SK-N-SH (cell line): ENCODE measurements at regions not wholly inside any gene's neighbourhood (a gene's known extent, or its start where the extent isn't known, plus 50 kb on each side); places are given as distances from the start of the nearest gene placed in this dataset.
A peak's percentile ranks its signal among the peaks of the same experiment; 100 is the strongest.

Experiments used
- CTCF ChIA-PET: fragments of 300-600, 350-600 bp; formaldehyde crosslinking; extraction: SDS; loops from one replicate; lab custom pipeline; 2021; lab: Yijun Ruan, JAX
- POLR2A ChIA-PET: fragments of 350-600 bp; sonication (Branson Sonifier 250); formaldehyde crosslinking; extraction: SDS; loops from one replicate; lab custom pipeline; 2020; ENCODE audit warnings: antibody characterized with exemption, inconsistent platforms; lab: Yijun Ruan, JAX
- DNase-seq: peaks from one replicate; pipeline ENCODE4 v3.0.0; 2012
- H2AFZ ChIP-seq: fragments of 200-600 bp; sonication (generic); 2 replicates; pipeline ENCODE4 v1.8.1; 2016; ENCODE audit warnings: antibody characterized with exemption, mild to moderate bottlenecking, low read depth
- H3F3A ChIP-seq: fragments of 200-600 bp; sonication (generic); replicated peaks from 2 replicates; pipeline ENCODE3; 2016; ENCODE audit warnings: antibody characterized with exemption, mild to moderate bottlenecking; ENCODE audit not compliant: insufficient read depth
- H3K27ac ChIP-seq, 2 experiments: fragments of 200-500 bp in 1 of 2; fragments of 200-600 bp in 1 of 2; sonication (Bioruptor generic) in 1 of 2; sonication (generic), shearing (Covaris generic) in 1 of 2; 2 replicates each; pipeline versions ENCODE4 v1.5.1 to v1.6.1; 2014 to 2016; ENCODE audit warnings: low read depth in 2 of 2, inconsistent platforms in 1 of 2, low read length in 1 of 2, mild to moderate bottlenecking in 1 of 2, mixed read lengths in 1 of 2
- H3K27me3 ChIP-seq: fragments of 200-600 bp; sonication (generic), shearing (Covaris generic); 2 replicates; pipeline ENCODE4 v1.6.1; 2016; ENCODE audit warnings: mixed run types; ENCODE audit not compliant: insufficient read depth
- H3K36me3 ChIP-seq, 2 experiments: fragments of 200-500 bp in 1 of 2; fragments of 200-600 bp in 1 of 2; sonication (Bioruptor generic) in 1 of 2; sonication (generic) in 1 of 2; replicated peaks in 1 of 2; 2 replicates each; pipeline versions ENCODE3 to v1.5.1; 2014 to 2016; ENCODE audit warnings: low read length in 1 of 2, mild to moderate bottlenecking in 1 of 2; ENCODE audit not compliant: insufficient read depth in 2 of 2, control insufficient read depth in 1 of 2
- H3K4me1 ChIP-seq, 2 experiments: fragments of 200-500 bp in 1 of 2; fragments of 200-600 bp in 1 of 2; sonication (Bioruptor generic) in 1 of 2; sonication (generic), shearing (Covaris generic) in 1 of 2; 2 replicates each; pipeline versions ENCODE4 v1.5.1 to v1.6.1; 2014 to 2016; ENCODE audit warnings: low read depth in 1 of 2, low read length in 1 of 2, mixed run types in 1 of 2; ENCODE audit not compliant: insufficient read depth in 2 of 2, control insufficient read depth in 1 of 2
- H3K4me2 ChIP-seq: fragments of 200-600 bp; sonication (generic), shearing (Covaris generic); 2 replicates; pipeline ENCODE4 v1.6.1; 2017; ENCODE audit warnings: mixed run types
- H3K4me3 ChIP-seq, 2 experiments: fragments of 200-500 bp in 1 of 2; fragments of 200-600 bp in 1 of 2; sonication (Bioruptor generic) in 1 of 2; sonication (generic), shearing (Covaris generic) in 1 of 2; 2 replicates each; pipeline versions ENCODE4 v1.5.1 to v1.8.1; 2014 to 2016; ENCODE audit warnings: low read depth in 2 of 2, inconsistent platforms in 1 of 2, low read length in 1 of 2, mild to moderate bottlenecking in 1 of 2, mixed read lengths in 1 of 2, moderate library complexity in 1 of 2
- H3K79me2 ChIP-seq: fragments of 200-600 bp; sonication (generic); 2 replicates; pipeline ENCODE4 v1.8.1; 2017; ENCODE audit warnings: mild to moderate bottlenecking; ENCODE audit not compliant: insufficient read depth
- H3K9ac ChIP-seq: fragments of 200-600 bp; sonication (generic); 2 replicates; pipeline ENCODE4 v1.6.1; 2017; ENCODE audit warnings: mixed run types
- H3K9me2 ChIP-seq: fragments of 200-600 bp; sonication (generic); 2 replicates; pipeline ENCODE4 v1.6.1; 2017; ENCODE audit warnings: mixed run types
- H3K9me3 ChIP-seq: fragments of 200-600 bp; sonication (generic); 2 replicates; pipeline ENCODE4 v1.6.1; 2017; ENCODE audit warnings: mixed run types, mild to moderate bottlenecking, moderate library complexity
- H4K20me1 ChIP-seq: fragments of 200-600 bp; sonication (generic); 2 replicates; pipeline ENCODE4 v1.6.1; 2017; ENCODE audit warnings: mild to moderate bottlenecking, mixed run types; ENCODE audit not compliant: insufficient read depth
- CHD2 ChIP-seq: fragments of 150-350 bp; IDR thresholded peaks from 2 replicates; pipeline ENCODE4 v1.6.1; 2018; ENCODE audit warnings: low read length; ENCODE audit not compliant: partially characterized antibody
- ELF1 ChIP-seq: IDR thresholded peaks from 2 replicates; pipeline ENCODE4 v1.4.0; 2012
- EP300 ChIP-seq, 2 experiments: IDR thresholded peaks; 2 replicates each; pipeline versions ENCODE4 v1.4.0 to v1.6.1; 2012; ENCODE audit warnings: borderline replicate concordance in 1 of 2, low read depth in 1 of 2, low read length in 1 of 2
- EZH2phosphoT487 ChIP-seq: fragments of 200-600 bp; sonication (generic); IDR thresholded peaks from 2 replicates; pipeline ENCODE4 v1.6.1; 2017; ENCODE audit warnings: low read depth, mixed run types, mild to moderate bottlenecking, antibody characterized with exemption, moderate library complexity, borderline replicate concordance
- FOSL2 ChIP-seq: IDR thresholded peaks from 2 replicates; pipeline ENCODE4 v1.4.0; 2012; ENCODE audit warnings: low read depth, mild to moderate bottlenecking, moderate library complexity, borderline replicate concordance
- GATA2 ChIP-seq: sonication (generic); formaldehyde crosslinking; IDR thresholded peaks from 2 replicates; pipeline ENCODE4 v1.5.0; 2020; ENCODE audit warnings: mild to moderate bottlenecking, missing genetic modification reagents
- MEF2A ChIP-seq: IDR thresholded peaks from 2 replicates; pipeline ENCODE4 v1.4.0; 2012; ENCODE audit warnings: low read depth, borderline replicate concordance
- MXI1 ChIP-seq: IDR thresholded peaks from 2 replicates; pipeline ENCODE4 v1.6.1; 2012; ENCODE audit warnings: mild to moderate bottlenecking, low read depth, low read length, improper control_type of control experiment
- NFIC ChIP-seq: IDR thresholded peaks from 2 replicates; pipeline ENCODE4 v1.4.0; 2012; ENCODE audit warnings: borderline replicate concordance
- NRF1 ChIP-seq: IDR thresholded peaks from 2 replicates; pipeline ENCODE4 v1.6.1; 2012; ENCODE audit warnings: low read depth, mild to moderate bottlenecking, low read length
- POLR2AphosphoS5 ChIP-seq: IDR thresholded peaks from 2 replicates; pipeline ENCODE4 v1.6.1; 2012; ENCODE audit warnings: low read depth, low read length
- RCOR1 ChIP-seq: fragments of 150-350 bp; IDR thresholded peaks from 2 replicates; pipeline ENCODE4 v1.6.1; 2017; ENCODE audit warnings: antibody characterized with exemption, low read length
- RXRA ChIP-seq: IDR thresholded peaks from 2 replicates; pipeline ENCODE4 v1.4.0; 2012; ENCODE audit warnings: low read depth, mild to moderate bottlenecking, borderline replicate concordance
- TCF12 ChIP-seq: IDR thresholded peaks from 2 replicates; pipeline ENCODE4 v1.4.0; 2012
- TEAD4 ChIP-seq: IDR thresholded peaks from 2 replicates; pipeline ENCODE4 v1.4.0; 2012; ENCODE audit warnings: mild to moderate bottlenecking, borderline replicate concordance; ENCODE audit not compliant: insufficient read depth
- YY1 ChIP-seq: IDR thresholded peaks from 2 replicates; pipeline ENCODE4 v1.4.0; 2012; ENCODE audit warnings: low read depth, mild to moderate bottlenecking
- WGBS: methylation state at CpG from one replicate; pipeline ENCODE4 v1.1.6; 2017; ENCODE audit warnings: low lambda C conversion rate; 5-methylcytosine and 5-hydroxymethylcytosine counted together
- TF ChIP-seq, protein P1 (sequence below): fragments of 150-350 bp; IDR thresholded peaks from 2 replicates; pipeline ENCODE4 v1.6.1; 2017; ENCODE audit warnings: antibody characterized with exemption, low read length, low read depth, borderline replicate concordance
- TF ChIP-seq, protein P2 (sequence below): IDR thresholded peaks from 2 replicates; pipeline ENCODE4; 2012
- TF ChIP-seq, protein P3 (sequence below): fragments of 200-600 bp; sonication (generic); IDR thresholded peaks from 2 replicates; pipeline ENCODE4 v1.6.1; 2017; ENCODE audit warnings: antibody characterized with exemption, mild to moderate bottlenecking, moderate library complexity
- TF ChIP-seq, protein P4 (sequence below): IDR thresholded peaks from 2 replicates; pipeline ENCODE4 v1.4.0; 2012; ENCODE audit warnings: low read depth, borderline replicate concordance
- TF ChIP-seq, protein P5 (sequence below): IDR thresholded peaks from 2 replicates; pipeline ENCODE4 v1.6.1; 2012; ENCODE audit warnings: mild to moderate bottlenecking, low read depth, low read length, moderate library complexity
- TF ChIP-seq, protein P6 (sequence below): IDR thresholded peaks from 2 replicates; pipeline ENCODE4 v1.4.0; 2012; ENCODE audit warnings: low read depth, borderline replicate concordance
- TF ChIP-seq, protein P7 (sequence below): fragments of 150-350 bp; IDR thresholded peaks from 2 replicates; pipeline ENCODE4 v1.6.1; 2016; ENCODE audit warnings: mild to moderate bottlenecking, low read depth, low read length

DNA sequence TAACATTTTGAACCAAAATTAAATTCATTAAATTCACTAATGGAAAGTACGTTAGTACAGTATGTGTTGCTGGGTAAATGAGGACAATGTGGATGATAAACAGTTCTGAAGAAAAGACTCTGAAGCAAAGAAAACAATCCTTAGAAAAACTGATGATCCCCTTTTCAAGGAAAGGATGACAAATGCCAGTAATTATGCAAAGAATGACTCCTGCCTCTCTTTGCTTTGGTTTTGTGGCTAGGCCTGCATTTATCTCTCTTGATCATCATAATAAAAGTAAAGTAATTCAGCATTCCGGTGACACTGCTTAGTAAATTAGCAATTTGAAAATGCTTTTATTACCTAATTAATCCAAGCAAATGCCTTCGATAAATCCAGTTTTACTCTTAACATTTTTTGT, 652.2 kb upstream of the DIPK2B start:
- no peak for DNase-seq
- CTCF ChIA-PET, result no interaction called here
- H3K27me3 ChIP-seq, result peaks cover 32% of the 10 kb centered on the region; the same call in 1 of the 2 replicates
- H3K4me2 ChIP-seq, result peak overlapping the region; percentile 63
- H3K4me1 ChIP-seq, result peaks cover 0 to 15% of the 10 kb centered on the region in 2 experiments; a peak in 1 of 4 replicates
- WGBS, result 23% methylated on average over 3 of the region's 3 CpGs
- peaks cover 35% of the 10 kb centered on the region for H3K79me2 ChIP-seq
- no peak overlapping the region for H2AFZ ChIP-seq
- no peaks in the 10 kb centered on the region for H4K20me1 ChIP-seq
- POLR2A ChIA-PET, result no interaction called here
- peak overlapping the region in 1 of 2 experiments; percentile 56; a peak in 3 of 4 replicates for H3K27ac ChIP-seq
- H3F3A ChIP-seq, result peaks cover 8% of the 10 kb centered on the region
- no peaks in the 10 kb centered on the region for H3K9me2 ChIP-seq
- peak overlapping the region; percentile 82; the same call in 1 of the 2 replicates for H3K9ac ChIP-seq
- no peak overlapping the region for H3K4me3 ChIP-seq
- H3K9me3 ChIP-seq, result no peaks in the 10 kb centered on the region
- peaks cover 0 to 4% of the 10 kb centered on the region in 2 experiments for H3K36me3 ChIP-seq
- TF ChIP-seq, protein P1, sequence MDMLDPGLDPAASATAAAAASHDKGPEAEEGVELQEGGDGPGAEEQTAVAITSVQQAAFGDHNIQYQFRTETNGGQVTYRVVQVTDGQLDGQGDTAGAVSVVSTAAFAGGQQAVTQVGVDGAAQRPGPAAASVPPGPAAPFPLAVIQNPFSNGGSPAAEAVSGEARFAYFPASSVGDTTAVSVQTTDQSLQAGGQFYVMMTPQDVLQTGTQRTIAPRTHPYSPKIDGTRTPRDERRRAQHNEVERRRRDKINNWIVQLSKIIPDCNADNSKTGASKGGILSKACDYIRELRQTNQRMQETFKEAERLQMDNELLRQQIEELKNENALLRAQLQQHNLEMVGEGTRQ, result no peak
- no peak for TF ChIP-seq POLR2AphosphoS5
- peak; percentile 29; the same call in 1 of the 2 replicates for TF ChIP-seq FOSL2
- no peak for TF ChIP-seq ELF1
- no peak for TF ChIP-seq NRF1
- TF ChIP-seq, protein P2, sequence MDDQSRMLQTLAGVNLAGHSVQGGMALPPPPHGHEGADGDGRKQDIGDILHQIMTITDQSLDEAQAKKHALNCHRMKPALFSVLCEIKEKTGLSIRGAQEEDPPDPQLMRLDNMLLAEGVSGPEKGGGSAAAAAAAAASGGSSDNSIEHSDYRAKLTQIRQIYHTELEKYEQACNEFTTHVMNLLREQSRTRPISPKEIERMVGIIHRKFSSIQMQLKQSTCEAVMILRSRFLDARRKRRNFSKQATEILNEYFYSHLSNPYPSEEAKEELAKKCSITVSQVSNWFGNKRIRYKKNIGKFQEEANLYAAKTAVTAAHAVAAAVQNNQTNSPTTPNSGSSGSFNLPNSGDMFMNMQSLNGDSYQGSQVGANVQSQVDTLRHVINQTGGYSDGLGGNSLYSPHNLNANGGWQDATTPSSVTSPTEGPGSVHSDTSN, result peak; percentile 55
- no peak for TF ChIP-seq RXRA
- TF ChIP-seq TCF12, result peak; percentile 47
- TF ChIP-seq MEF2A, result no peak
- no peak for TF ChIP-seq TEAD4
- TF ChIP-seq, protein P3, sequence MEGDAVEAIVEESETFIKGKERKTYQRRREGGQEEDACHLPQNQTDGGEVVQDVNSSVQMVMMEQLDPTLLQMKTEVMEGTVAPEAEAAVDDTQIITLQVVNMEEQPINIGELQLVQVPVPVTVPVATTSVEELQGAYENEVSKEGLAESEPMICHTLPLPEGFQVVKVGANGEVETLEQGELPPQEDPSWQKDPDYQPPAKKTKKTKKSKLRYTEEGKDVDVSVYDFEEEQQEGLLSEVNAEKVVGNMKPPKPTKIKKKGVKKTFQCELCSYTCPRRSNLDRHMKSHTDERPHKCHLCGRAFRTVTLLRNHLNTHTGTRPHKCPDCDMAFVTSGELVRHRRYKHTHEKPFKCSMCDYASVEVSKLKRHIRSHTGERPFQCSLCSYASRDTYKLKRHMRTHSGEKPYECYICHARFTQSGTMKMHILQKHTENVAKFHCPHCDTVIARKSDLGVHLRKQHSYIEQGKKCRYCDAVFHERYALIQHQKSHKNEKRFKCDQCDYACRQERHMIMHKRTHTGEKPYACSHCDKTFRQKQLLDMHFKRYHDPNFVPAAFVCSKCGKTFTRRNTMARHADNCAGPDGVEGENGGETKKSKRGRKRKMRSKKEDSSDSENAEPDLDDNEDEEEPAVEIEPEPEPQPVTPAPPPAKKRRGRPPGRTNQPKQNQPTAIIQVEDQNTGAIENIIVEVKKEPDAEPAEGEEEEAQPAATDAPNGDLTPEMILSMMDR, result no peak
- TF ChIP-seq, protein P4, sequence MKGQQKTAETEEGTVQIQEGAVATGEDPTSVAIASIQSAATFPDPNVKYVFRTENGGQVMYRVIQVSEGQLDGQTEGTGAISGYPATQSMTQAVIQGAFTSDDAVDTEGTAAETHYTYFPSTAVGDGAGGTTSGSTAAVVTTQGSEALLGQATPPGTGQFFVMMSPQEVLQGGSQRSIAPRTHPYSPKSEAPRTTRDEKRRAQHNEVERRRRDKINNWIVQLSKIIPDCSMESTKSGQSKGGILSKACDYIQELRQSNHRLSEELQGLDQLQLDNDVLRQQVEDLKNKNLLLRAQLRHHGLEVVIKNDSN, result no peak
- TF ChIP-seq, protein P5, sequence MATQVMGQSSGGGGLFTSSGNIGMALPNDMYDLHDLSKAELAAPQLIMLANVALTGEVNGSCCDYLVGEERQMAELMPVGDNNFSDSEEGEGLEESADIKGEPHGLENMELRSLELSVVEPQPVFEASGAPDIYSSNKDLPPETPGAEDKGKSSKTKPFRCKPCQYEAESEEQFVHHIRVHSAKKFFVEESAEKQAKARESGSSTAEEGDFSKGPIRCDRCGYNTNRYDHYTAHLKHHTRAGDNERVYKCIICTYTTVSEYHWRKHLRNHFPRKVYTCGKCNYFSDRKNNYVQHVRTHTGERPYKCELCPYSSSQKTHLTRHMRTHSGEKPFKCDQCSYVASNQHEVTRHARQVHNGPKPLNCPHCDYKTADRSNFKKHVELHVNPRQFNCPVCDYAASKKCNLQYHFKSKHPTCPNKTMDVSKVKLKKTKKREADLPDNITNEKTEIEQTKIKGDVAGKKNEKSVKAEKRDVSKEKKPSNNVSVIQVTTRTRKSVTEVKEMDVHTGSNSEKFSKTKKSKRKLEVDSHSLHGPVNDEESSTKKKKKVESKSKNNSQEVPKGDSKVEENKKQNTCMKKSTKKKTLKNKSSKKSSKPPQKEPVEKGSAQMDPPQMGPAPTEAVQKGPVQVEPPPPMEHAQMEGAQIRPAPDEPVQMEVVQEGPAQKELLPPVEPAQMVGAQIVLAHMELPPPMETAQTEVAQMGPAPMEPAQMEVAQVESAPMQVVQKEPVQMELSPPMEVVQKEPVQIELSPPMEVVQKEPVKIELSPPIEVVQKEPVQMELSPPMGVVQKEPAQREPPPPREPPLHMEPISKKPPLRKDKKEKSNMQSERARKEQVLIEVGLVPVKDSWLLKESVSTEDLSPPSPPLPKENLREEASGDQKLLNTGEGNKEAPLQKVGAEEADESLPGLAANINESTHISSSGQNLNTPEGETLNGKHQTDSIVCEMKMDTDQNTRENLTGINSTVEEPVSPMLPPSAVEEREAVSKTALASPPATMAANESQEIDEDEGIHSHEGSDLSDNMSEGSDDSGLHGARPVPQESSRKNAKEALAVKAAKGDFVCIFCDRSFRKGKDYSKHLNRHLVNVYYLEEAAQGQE, result no peak
- TF ChIP-seq NFIC, result no peak
- no peak for TF ChIP-seq GATA2 (CRISPR knock-in tag)
- TF ChIP-seq, protein P6, sequence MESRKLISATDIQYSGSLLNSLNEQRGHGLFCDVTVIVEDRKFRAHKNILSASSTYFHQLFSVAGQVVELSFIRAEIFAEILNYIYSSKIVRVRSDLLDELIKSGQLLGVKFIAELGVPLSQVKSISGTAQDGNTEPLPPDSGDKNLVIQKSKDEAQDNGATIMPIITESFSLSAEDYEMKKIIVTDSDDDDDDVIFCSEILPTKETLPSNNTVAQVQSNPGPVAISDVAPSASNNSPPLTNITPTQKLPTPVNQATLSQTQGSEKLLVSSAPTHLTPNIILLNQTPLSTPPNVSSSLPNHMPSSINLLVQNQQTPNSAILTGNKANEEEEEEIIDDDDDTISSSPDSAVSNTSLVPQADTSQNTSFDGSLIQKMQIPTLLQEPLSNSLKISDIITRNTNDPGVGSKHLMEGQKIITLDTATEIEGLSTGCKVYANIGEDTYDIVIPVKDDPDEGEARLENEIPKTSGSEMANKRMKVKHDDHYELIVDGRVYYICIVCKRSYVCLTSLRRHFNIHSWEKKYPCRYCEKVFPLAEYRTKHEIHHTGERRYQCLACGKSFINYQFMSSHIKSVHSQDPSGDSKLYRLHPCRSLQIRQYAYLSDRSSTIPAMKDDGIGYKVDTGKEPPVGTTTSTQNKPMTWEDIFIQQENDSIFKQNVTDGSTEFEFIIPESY, result no peak
- no peak for TF ChIP-seq EZH2phosphoT487
- no peak for TF ChIP-seq EP300 (IDR thresholded peaks at IDR 0.05; ENCODE audit: borderline replicate concordance in 1 of 2, low read depth in 1 of 2, low read length in 1 of 2)
- TF ChIP-seq MXI1, result no peak
- no peak for TF ChIP-seq YY1
- TF ChIP-seq RCOR1, result no peak
- TF ChIP-seq, protein P7, sequence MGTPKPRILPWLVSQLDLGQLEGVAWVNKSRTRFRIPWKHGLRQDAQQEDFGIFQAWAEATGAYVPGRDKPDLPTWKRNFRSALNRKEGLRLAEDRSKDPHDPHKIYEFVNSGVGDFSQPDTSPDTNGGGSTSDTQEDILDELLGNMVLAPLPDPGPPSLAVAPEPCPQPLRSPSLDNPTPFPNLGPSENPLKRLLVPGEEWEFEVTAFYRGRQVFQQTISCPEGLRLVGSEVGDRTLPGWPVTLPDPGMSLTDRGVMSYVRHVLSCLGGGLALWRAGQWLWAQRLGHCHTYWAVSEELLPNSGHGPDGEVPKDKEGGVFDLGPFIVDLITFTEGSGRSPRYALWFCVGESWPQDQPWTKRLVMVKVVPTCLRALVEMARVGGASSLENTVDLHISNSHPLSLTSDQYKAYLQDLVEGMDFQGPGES, result no peak
- TF ChIP-seq CHD2, result no peak
